Lung microvascular endothelial cell (primary cell): ENCODE measurements at regions not wholly inside any gene's neighbourhood (a gene's known extent, or its start where the extent isn't known, plus 50 kb on each side); places are given as distances from the start of the nearest gene placed in this dataset.

Experiments
- DNase-seq, 2 donors: peaks; one replicate each; pipeline versions ENCODE4 v3.0.0 to v3.0.0-alpha.2; 2010; ENCODE audit warnings: low read depth in 2 of 2

DNA sequence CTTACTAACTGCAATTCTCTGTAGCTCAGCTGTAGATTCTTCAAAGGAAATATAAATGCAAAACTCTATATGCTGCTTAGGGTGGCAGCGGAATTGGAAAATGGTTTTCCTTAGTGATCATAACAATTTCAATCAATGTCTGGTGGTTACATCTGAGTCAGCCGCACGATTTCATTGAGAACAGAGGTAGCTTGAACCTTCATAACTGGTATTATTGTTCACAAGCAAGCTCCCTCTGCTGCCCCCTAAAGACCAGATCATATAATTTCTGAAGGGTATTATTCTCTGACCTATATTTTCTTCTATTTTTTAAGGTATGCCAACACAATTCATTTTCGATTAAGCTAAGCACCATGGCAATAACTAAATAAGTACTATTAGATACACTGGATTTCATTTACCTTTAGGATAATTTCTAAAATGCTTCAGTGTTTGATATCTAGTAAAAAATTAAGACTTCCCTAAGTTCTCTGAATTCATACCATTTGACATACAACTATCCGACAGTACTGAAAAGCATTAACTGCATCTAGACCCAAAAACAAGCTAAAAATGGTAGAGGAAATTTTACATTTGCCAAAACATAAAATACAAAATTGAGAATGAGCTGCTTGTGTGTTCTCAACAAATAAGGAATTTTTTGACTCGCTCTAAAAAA lies 181.1 kb upstream of the SPEF2 start:
- DNase-seq, result peak; percentile 10 to 12

DNA sequence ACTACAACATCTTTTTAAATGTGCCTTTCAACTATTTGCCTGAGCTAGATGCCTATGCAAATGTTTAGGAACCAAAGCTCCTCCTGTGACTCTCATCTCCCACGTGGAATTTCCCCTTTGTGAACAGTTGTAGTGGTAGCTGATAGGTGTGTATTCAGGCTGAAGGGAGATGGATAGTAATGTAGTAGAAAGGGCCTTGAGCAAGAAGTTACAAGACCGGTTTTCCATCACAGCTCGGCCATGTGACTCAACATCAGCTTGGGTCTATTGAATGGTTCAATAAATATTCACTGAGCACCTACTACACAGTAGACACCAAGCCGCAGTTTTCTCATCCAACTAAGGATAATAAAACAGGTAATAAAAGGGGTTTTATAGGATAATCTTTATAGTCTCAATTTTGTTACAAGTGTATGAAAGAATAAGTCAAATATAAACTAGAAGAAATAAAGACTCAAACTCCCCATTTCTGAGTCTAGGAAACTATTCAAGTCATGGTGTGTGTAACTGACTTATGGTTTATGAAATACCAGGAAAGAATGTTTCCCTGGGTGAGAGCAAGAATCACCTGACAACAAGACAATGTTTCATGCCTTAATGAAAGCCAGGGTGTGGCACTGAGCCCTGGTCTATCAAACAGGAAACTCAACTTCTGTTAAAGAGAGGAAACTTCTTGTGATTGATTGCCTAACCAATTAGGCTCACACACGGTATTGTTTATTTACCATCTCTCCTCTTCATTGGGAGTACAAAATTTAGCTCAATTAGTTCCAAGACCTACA lies 187.1 kb upstream of the SPEF2 start:
- no peak for DNase-seq

GRCh38 chr5:35420200-35420599 lies 189.9 kb upstream of the PRLR start:
- DNase-seq, result no peak

GRCh38 chr5:35417040-35417439 lies 186.8 kb upstream of the PRLR start:
- no peak for DNase-seq

GRCh38 chr5:35416217-35416988 lies 186.1 kb upstream of the PRLR start:
- no peak for DNase-seq

- no peak for DNase-seq
These were observed 185.0 kb upstream of the PRLR start for GRCh38 chr5:35415309-35415708.

GRCh38 chr5:35409361-35409760 lies 179.1 kb upstream of the PRLR start:
- no peak for DNase-seq

DNA sequence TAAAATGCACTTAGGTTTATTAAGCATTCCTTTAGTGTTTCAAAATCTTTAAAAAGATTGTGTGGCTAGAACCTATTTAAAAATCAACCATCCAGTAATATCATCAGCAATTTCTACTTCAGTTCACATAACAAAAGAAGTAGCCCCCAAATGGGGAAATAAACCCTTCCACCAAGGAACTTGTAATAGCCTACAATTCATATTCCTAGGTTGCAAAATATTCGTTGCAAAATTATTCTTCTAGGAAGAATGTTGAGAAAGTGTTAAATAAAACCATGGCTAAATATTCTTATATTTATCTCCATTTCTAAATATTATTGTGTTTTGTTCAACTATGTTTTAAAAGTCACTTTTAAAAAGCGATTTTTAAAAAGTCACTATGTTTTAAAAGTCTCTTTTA lies 177.9 kb upstream of the PRLR start:
- no peak for DNase-seq

DNA sequence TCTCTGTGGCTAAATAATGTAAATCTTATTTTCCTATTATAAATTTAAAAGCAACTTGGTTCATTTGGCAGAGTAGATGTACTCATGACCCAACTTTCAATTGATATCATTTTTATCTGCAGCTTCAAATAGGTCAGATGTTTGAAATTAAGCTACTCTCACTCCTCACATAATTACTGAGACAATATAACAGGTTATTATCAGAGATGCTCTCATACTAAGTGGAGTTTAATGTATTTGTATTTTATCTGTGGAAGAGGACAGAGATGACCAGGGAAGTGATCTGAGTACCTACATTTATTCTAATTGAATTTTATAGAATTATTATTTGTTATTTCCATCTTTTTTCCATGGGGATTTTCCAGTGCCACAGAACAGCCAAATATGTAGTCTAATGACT lies 177.4 kb upstream of the PRLR start:
- no peak for DNase-seq

GRCh38 chr5:35405938-35406337 lies 175.7 kb upstream of the PRLR start:
- no peak for DNase-seq

- no peak for DNase-seq
These were observed 174.4 kb upstream of the PRLR start for GRCh38 chr5:35404701-35405100.

DNA sequence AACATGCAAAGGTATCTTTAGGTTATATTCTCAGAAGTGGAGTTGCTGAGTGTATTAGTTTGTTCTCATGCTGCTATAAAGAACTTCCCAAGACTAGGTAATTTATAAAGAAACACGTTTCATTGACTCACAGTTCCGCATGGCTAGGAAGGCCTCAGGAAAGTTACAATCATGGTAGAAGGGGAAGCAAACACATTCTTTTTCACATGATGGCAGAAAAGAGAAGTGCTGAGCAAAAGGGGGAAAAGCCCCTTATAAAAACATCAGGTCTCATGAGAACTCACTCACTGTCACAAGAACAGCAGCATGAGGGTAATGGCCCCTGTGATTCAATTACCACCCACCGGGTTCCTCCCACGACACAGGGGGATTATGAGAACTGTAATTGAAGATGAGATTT lies 163.6 kb upstream of the PRLR start:
- no peak for DNase-seq

DNA sequence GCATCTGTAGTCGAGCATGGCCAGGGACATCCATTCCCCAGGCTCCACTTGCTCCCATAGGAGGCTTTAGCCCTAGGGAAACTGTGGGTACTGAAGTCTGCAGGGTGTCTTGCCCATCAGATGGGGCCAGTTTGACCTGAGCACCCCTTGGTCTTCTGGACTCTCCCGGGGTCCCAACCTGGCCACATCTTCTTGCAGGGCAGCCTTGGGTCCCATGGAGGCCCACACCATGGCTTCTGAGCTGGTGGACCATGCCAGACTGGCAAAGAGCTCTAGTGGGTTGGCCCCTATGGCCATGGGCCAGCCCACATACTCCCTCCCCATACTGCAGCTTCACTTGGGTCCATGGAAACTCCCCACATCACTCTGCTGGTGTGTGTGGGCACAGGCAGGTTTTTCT lies 154.4 kb upstream of the PRLR start:
- no peak for DNase-seq

DNA sequence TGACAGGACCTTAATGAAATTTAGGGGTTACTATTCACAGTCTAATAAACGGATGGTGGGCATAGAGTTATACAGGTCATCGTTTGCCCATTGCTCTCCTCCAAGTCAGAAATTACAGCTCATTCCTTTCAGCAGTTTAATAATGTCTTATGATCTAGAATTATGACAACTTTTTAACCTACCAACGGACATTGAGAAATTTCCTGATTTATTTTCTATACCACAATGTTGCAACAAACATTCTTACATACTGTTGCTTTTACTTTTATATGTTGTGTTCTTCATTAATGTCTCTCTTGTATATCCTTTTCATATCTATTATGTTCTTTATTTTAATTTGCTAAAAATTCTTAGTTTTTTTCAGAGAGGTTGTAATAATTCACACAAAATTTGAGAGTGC lies 152.8 kb upstream of the PRLR start:
- no peak for DNase-seq

- DNase-seq, result no peak
These were observed 147.4 kb upstream of the PRLR start for GRCh38 chr5:35377653-35378052.

- DNase-seq, result no peak
These were observed 144.3 kb upstream of the PRLR start for GRCh38 chr5:35374584-35374983.

DNA sequence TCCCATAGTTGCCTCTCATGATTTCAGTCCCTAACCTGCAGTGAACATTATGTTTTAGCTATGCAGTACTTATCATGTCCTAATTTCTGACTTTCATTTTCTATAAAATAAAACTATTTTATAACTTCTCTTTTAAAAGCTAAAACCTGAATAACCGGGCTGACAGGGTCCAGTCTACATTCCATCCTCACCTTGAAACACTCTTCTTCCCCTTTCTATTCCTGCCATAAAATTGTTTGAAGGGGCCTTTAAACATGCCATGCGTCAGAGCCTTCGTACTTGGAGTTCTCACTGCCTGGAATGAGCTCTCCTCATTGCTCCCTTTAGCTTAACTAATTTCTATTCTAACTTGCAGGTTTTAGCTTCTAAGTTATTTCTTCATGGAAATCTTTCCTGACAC lies 143.0 kb upstream of the PRLR start:
- no peak for DNase-seq

DNA sequence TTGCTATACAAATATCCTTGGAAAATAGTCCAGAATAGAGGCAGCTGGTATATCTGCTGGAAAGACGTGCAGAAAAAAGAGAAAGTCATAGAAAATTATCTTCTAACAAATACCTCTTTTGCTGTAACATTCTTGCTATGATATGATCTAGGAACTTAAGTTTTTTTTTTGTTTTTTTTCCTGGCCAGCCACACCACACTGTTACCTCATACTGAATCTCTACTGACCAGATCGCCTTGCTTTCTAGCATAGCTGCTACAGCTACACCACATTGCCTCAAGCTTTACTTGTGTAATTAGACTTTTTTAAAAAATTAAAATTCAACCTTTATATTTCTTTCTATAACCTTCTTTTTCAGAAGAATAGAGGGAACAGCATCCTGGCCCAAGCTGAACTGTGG lies 142.2 kb upstream of the PRLR start:
- no peak for DNase-seq

DNA sequence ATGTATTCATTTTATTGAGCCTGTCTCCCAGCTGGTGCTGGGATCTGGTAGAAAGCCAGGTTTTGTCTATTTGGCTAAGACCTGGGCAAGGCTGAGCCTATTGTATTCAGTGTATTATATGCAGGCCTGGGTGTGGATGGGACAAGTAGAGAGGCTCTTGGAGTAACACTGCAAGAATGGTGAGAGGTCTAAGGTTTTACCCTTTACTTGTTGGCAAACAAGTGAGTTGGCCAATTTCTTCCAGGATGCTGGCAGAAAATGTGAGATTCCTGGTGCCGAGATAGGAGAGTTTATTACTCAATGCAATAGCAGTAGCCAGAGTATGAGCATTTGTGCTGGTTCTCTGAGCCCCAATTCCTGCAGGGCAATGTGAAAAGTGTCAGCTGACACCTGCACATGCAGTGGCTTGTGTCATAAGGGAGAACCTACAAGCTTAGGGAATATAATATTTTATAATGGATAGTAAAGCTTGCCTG lies 141.7 kb upstream of the PRLR start:
- DNase-seq, result no peak

- no peak for DNase-seq
These were observed 140.6 kb upstream of the PRLR start for GRCh38 chr5:35370871-35371270.

DNA sequence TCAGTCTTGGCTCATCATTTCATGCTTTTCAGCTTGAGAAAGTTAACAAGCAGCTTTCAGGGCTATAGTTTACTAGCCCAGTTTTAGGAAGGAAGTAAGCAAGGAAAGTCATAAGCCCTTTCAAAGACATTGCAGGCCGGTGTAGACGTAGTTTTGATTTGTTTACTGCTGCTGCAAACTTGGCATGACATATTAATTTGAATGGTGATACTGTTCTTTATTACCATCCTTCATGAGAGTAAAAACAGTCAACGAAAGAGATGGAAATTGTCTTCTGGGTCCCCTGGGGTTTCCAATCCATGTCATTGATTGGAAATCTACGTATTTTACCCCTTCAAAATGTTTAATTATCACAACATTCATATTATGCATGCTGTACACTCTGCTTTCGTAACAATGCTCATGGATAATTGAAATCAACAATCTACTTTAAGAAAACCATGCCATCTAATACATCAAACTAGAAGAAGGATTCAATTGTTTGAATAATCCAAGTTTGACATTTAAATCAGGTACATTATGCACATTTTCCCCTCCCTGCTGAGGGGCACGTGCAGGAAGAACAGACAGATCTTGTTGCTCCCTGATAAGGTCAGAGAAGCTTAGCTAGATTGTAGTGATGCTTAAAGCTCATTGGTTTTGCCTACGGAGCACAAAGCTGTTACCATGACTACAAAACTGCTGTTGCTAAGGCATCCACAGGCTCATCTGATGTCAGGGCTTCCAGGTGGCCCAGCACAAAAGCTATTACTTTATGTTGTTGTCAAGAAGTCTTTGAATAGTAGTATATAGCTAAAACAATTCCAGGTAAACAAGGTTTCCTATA lies 139.9 kb upstream of the PRLR start:
- DNase-seq, result no peak

DNA sequence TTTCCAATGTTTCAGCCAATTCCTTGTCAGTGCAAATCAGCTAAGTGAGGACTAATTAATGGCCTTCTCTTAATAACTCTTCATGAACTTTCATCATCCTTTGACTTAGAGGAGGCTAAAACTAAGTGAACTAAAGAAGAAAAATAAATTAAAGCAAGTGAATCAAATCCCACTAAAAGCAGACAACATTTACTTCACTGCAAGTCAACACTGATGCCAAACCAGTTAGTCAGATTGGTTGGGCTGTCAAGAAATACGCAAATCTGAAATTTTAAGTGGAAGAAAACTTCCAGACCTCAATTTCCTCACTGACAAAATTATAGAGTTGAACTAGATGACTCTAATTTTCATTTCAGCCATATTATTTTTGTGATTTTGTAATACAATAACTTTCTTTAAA lies 137.2 kb upstream of the PRLR start:
- no peak for DNase-seq
